ENCODE measurements at regions not wholly inside any gene's neighbourhood (a gene's known extent, or its start where the extent isn't known, plus 50 kb on each side); places are given as distances from the start of the nearest gene placed in this dataset.

DNA sequence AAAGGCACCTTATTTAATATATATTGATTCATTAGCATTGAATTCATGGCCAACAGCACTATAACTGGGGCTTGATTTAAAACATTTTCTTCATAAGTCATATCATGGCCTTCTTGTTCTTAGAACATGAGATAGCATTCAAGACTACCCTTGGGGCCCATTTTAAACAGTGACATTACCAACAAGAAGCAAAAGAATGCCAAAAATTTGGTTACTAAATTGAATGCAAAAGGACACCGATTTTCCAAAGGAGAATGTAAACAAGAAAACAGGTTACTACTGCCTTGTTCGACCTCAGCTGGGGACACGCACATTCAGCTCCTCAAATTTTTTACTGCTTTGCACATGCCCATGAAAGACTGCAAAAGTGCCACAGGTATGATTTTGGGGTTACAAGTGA, 219.4 kb upstream of the TLE4 start:
- Histone ChIP-seq H3K9me3 (no peaks in the 10 kb centered on the region), H3K4me1 (no peaks in the 10 kb centered on the region), H3K4me3 (no peak overlapping the region), H3K27me3 (no peaks in the 10 kb centered on the region), H3K27ac (no peak overlapping the region), H3K36me3 (no peaks in the 10 kb centered on the region)
- DNase-seq (ENCODE audit: low spot score in 2 of 2), result no peak
- 72 to 76% methylated on average over 3 of the region's 3 CpGs for WGBS, 2 donors
- TF ChIP-seq, protein P1, sequence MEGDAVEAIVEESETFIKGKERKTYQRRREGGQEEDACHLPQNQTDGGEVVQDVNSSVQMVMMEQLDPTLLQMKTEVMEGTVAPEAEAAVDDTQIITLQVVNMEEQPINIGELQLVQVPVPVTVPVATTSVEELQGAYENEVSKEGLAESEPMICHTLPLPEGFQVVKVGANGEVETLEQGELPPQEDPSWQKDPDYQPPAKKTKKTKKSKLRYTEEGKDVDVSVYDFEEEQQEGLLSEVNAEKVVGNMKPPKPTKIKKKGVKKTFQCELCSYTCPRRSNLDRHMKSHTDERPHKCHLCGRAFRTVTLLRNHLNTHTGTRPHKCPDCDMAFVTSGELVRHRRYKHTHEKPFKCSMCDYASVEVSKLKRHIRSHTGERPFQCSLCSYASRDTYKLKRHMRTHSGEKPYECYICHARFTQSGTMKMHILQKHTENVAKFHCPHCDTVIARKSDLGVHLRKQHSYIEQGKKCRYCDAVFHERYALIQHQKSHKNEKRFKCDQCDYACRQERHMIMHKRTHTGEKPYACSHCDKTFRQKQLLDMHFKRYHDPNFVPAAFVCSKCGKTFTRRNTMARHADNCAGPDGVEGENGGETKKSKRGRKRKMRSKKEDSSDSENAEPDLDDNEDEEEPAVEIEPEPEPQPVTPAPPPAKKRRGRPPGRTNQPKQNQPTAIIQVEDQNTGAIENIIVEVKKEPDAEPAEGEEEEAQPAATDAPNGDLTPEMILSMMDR (IDR thresholded peaks at IDR 0.05), result no peak
- TF ChIP-seq EP300 (IDR thresholded peaks at IDR 0.05) (no peak), POLR2A (IDR thresholded peaks at IDR 0.05) (no peak)

GRCh38 chr9:79353856-79354520, 217.8 kb upstream of the TLE4 start:
- Histone ChIP-seq H3K27me3 (no peaks in the 10 kb centered on the region), H3K4me1 (no peaks in the 10 kb centered on the region), H3K27ac (no peak overlapping the region), H3K4me3 (no peak overlapping the region), H3K9me3 (no peaks in the 10 kb centered on the region), H3K36me3 (no peaks in the 10 kb centered on the region)
- TF ChIP-seq, protein P1 (IDR thresholded peaks at IDR 0.05), result no peak
- TF ChIP-seq EP300 (IDR thresholded peaks at IDR 0.05) (no peak), POLR2A (IDR thresholded peaks at IDR 0.05) (no peak)
- DNase-seq (ENCODE audit: low spot score in 2 of 2), result no peak
- WGBS, 2 donors, result 89 to 92% methylated on average over 2 of the region's 2 CpGs

- Histone ChIP-seq H3K27ac (no peak overlapping the region), H3K4me1 (no peaks in the 10 kb centered on the region), H3K4me3 (no peak overlapping the region), H3K9me3 (no peaks in the 10 kb centered on the region), H3K27me3 (no peaks in the 10 kb centered on the region), H3K36me3 (no peaks in the 10 kb centered on the region)
- no peak for DNase-seq (ENCODE audit: low spot score in 2 of 2)
- 75 to 77% methylated on average over 5 of the region's 5 CpGs for WGBS, 2 donors
- no peak for TF ChIP-seq POLR2A (IDR thresholded peaks at IDR 0.05)
- TF ChIP-seq, protein P1 (IDR thresholded peaks at IDR 0.05), result no peak
Observed at GRCh38 chr9:79357194-79357593, 214.6 kb upstream of the TLE4 start.

DNA sequence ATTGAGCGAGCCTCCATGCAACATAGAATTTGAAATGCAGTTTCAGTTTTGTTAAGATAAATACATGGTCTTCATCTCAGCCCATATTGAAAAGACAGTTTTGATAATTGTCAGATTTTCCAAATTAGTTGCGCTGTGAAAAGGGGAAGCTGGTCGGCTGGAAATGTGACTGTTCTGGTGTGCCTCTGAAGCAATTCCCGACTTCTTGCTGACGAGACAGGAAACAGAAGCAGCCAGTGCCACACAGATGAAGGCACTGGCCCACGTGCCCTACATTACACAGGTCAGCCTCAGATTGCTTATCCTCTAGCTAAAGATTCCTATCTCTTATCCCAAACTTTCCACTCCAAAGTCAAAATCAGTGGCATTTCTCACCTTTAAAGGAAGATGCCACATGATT, 214.1 kb upstream of the TLE4 start:
- Histone ChIP-seq H3K36me3 (no peaks in the 10 kb centered on the region), H3K4me3 (no peak overlapping the region), H3K27me3 (no peaks in the 10 kb centered on the region), H3K9me3 (no peaks in the 10 kb centered on the region), H3K4me1 (no peaks in the 10 kb centered on the region), H3K27ac (no peak overlapping the region)
- peak; percentile 15 to 33 for DNase-seq (ENCODE audit: low spot score in 2 of 2)
- TF ChIP-seq, protein P1 (IDR thresholded peaks at IDR 0.05), result no peak
- peak in 1 of 2 donors; percentile 47 for TF ChIP-seq EP300 (IDR thresholded peaks at IDR 0.05)
- 66% methylated on average over 6 of the region's 6 CpGs for WGBS, 2 donors

DNA sequence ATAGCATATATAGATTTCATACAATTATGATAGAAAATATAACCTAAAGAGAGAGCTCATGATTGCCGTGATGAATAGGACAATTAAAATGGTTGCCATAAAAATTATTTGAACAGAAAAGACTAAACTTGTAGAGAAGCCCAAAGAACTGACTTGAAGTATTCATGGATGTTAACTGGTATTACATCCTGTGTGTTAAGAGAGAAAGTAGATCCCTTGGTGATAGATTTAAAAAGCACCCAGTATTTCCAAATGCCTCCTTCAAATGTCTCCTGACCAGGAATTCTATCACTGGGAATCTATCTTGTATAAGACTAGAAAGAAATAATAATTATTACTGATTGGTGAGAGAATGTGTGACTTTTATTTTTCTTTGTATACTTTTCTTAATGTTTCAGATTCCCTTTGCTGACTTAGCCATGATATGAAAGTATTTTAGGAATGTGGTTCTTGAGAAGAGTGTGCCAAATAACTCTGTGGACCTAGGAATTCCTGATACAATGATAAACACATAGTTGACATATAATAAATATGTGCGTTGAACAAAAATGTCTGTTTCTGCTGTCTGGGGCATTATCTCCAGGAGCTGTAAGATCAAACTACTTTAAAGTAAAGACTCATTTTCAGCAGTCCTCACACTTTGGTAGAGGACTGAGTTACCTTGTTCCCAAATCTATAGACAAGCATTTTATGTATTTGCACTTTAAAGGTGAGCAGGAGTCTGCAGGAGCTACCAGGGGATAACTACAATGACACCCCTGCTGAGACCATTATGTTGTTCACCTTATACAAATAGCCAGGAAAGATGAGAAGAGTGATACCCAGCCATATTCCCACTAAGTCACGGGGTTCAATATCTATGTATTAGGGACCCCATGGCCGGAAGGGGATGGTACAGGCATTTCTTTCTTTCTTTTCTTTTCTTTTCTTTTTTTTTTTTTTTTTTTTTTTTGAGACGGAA, 211.1 kb upstream of the TLE4 start:
- 66 to 71% methylated on average over 5 of the region's 5 CpGs for WGBS, 2 donors
- no peak overlapping the region for H3K27ac ChIP-seq
- no peak for DNase-seq (ENCODE audit: low spot score in 2 of 2)

More for the DNA sequence above, 211.1 kb upstream of the TLE4 start:
- no peak for TF ChIP-seq EP300 (IDR thresholded peaks at IDR 0.05)
- TF ChIP-seq, protein P1 (IDR thresholded peaks at IDR 0.05), result no peak
- no peak for TF ChIP-seq POLR2A (IDR thresholded peaks at IDR 0.05)
- H3K4me1 ChIP-seq, result no peaks in the 10 kb centered on the region
- no peaks in the 10 kb centered on the region for H3K36me3 ChIP-seq
- no peaks in the 10 kb centered on the region for H3K9me3 ChIP-seq
- no peak overlapping the region for H3K4me3 ChIP-seq
- no peaks in the 10 kb centered on the region for H3K27me3 ChIP-seq
